ENCODE measurements at regions not wholly inside any gene's neighbourhood (a gene's known extent, or its start where the extent isn't known, plus 50 kb on each side); places are given as distances from the start of the nearest gene placed in this dataset.

DNA sequence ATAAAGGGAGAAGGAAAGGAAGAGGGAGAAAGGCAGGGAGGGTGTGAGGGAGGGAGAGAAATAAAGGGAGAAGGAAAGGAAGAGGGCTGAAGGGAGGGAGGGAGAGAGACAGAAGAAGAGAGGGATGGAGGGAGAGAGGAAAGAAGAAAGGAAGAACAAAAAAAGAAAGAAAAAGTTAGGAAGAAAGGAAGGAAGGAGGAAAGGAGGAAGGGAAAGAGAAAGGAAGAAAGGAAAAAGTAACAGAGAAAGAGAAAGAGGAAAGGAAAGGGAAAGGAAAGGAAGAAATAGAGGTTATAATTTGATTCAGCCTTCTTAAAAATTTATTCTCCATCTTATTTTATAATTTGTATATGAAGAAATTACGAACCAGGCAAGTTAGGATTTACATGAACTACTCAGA, 836.6 kb upstream of the C9orf72 start:
- peak; percentile 94 for TF ChIP-seq PRDM1 (tag by site-specific recombination; IDR thresholded peaks at IDR 0.05)
- TF ChIP-seq, protein P1, sequence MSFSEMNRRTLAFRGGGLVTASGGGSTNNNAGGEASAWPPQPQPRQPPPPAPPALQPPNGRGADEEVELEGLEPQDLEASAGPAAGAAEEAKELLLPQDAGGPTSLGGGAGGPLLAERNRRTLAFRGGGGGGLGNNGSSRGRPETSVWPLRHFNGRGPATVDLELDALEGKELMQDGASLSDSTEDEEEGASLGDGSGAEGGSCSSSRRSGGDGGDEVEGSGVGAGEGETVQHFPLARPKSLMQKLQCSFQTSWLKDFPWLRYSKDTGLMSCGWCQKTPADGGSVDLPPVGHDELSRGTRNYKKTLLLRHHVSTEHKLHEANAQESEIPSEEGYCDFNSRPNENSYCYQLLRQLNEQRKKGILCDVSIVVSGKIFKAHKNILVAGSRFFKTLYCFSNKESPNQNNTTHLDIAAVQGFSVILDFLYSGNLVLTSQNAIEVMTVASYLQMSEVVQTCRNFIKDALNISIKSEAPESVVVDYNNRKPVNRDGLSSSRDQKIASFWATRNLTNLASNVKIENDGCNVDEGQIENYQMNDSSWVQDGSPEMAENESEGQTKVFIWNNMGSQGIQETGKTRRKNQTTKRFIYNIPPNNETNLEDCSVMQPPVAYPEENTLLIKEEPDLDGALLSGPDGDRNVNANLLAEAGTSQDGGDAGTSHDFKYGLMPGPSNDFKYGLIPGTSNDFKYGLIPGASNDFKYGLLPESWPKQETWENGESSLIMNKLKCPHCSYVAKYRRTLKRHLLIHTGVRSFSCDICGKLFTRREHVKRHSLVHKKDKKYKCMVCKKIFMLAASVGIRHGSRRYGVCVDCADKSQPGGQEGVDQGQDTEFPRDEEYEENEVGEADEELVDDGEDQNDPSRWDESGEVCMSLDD (tag by site-specific recombination; IDR thresholded peaks at IDR 0.05): no peak
- Histone ChIP-seq H3K4me3 (ENCODE audit: low read depth, low read length) (no peak overlapping the region), H3K36me3 (ENCODE audit: control insufficient read depth in 2 of 2, insufficient read depth in 1 of 2, low read length in 2 of 2) (no peaks in the 10 kb centered on the region), H3K9me3 (ENCODE audit: control insufficient read depth, insufficient read depth, low read depth, low read length) (no peaks in the 10 kb centered on the region), H3K4me1 (ENCODE audit: control insufficient read depth, insufficient read depth, low read length) (no peaks in the 10 kb centered on the region), H3K27ac (ENCODE audit: extremely low read depth, low read depth, low read length) (no peak overlapping the region)
- ChIA-PET CTCF (interaction anchor here (0.6 kb wide), 1 partner anchor 28 kb away, joined by 4 read pairs; no protein-coding TSS in a partner anchor), POLR2A (no interaction called here)

DNA sequence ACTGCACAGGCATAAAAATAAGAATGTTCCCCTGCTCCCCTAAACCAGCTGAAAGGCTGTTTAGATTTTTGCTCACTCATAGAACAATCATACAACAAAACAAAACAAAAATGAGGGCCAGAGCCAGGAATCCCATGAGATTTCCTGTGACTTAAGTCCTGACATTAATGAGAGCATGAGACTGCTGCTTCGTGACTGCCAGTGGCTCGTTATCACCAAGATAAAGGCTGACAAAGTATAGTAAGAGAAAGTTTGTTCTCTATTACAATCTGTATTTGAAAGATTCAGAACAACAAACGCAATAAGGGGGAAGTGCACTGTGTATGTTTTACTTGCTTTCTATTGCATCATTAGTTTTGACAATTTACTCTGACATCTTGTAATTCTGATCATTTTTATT, 837.1 kb upstream of the C9orf72 start:
- no peak overlapping the region for H3K4me3 ChIP-seq (ENCODE audit: low read depth, low read length)
- POLR2A ChIA-PET: no interaction called here
- no peaks in the 10 kb centered on the region for H3K36me3 ChIP-seq (ENCODE audit: control insufficient read depth in 2 of 2, insufficient read depth in 1 of 2, low read length in 2 of 2)
- no peaks in the 10 kb centered on the region for H3K9me3 ChIP-seq (ENCODE audit: control insufficient read depth, insufficient read depth, low read depth, low read length)
- CTCF ChIA-PET: no interaction called here
- TF ChIP-seq ZNF426 (tag by site-specific recombination; IDR thresholded peaks at IDR 0.05): no peak
- no peak for TF ChIP-seq ZNF292 (tag by site-specific recombination; IDR thresholded peaks at IDR 0.05; ENCODE audit: borderline replicate concordance, low read depth)
- TF ChIP-seq ZBTB7A (tag by site-specific recombination; IDR thresholded peaks at IDR 0.05; ENCODE audit: low read depth): no peak
- TF ChIP-seq ZNF223 (tag by site-specific recombination; IDR thresholded peaks at IDR 0.05): no peak
- TF ChIP-seq, protein P2, sequence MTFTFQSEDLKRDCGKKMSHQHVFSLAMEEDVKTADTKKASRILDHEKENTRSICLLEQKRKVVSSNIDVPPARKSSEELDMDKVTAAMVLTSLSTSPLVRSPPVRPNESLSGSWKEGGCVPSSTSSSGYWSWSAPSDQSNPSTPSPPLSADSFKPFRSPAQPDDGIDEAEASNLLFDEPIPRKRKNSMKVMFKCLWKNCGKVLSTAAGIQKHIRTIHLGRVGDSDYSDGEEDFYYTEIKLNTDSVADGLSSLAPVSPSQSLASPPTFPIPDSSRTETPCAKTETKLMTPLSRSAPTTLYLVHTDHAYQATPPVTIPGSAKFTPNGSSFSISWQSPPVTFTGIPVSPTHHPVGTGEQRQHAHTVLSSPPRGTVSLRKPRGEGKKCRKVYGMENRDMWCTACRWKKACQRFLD (tag by site-specific recombination; IDR thresholded peaks at IDR 0.05): no peak
- no peak for TF ChIP-seq ZNF184 (tag by site-specific recombination; IDR thresholded peaks at IDR 0.05)
- TF ChIP-seq GLIS2 (tag by site-specific recombination; IDR thresholded peaks at IDR 0.05): no peak
- TF ChIP-seq ZBTB48 (tag by site-specific recombination; IDR thresholded peaks at IDR 0.05): no peak
- TF ChIP-seq, protein P3, sequence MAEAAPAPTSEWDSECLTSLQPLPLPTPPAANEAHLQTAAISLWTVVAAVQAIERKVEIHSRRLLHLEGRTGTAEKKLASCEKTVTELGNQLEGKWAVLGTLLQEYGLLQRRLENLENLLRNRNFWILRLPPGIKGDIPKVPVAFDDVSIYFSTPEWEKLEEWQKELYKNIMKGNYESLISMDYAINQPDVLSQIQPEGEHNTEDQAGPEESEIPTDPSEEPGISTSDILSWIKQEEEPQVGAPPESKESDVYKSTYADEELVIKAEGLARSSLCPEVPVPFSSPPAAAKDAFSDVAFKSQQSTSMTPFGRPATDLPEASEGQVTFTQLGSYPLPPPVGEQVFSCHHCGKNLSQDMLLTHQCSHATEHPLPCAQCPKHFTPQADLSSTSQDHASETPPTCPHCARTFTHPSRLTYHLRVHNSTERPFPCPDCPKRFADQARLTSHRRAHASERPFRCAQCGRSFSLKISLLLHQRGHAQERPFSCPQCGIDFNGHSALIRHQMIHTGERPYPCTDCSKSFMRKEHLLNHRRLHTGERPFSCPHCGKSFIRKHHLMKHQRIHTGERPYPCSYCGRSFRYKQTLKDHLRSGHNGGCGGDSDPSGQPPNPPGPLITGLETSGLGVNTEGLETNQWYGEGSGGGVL (tag by site-specific recombination; IDR thresholded peaks at IDR 0.05): no peak
- no peak for TF ChIP-seq ZNF660 (tag by site-specific recombination; IDR thresholded peaks at IDR 0.05)
- TF ChIP-seq, protein P4, sequence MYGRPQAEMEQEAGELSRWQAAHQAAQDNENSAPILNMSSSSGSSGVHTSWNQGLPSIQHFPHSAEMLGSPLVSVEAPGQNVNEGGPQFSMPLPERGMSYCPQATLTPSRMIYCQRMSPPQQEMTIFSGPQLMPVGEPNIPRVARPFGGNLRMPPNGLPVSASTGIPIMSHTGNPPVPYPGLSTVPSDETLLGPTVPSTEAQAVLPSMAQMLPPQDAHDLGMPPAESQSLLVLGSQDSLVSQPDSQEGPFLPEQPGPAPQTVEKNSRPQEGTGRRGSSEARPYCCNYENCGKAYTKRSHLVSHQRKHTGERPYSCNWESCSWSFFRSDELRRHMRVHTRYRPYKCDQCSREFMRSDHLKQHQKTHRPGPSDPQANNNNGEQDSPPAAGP (tag by site-specific recombination; IDR thresholded peaks at IDR 0.05): no peak
- no peak for TF ChIP-seq ZNF510 (tag by site-specific recombination; IDR thresholded peaks at IDR 0.05; ENCODE audit: insufficient replicate concordance)
- TF ChIP-seq ZNF792 (tag by site-specific recombination; IDR thresholded peaks at IDR 0.05): no peak
- no peak overlapping the region for H3K27ac ChIP-seq (ENCODE audit: extremely low read depth, low read depth, low read length)
- H3K4me1 ChIP-seq (ENCODE audit: control insufficient read depth, insufficient read depth, low read length): no peaks in the 10 kb centered on the region

DNA sequence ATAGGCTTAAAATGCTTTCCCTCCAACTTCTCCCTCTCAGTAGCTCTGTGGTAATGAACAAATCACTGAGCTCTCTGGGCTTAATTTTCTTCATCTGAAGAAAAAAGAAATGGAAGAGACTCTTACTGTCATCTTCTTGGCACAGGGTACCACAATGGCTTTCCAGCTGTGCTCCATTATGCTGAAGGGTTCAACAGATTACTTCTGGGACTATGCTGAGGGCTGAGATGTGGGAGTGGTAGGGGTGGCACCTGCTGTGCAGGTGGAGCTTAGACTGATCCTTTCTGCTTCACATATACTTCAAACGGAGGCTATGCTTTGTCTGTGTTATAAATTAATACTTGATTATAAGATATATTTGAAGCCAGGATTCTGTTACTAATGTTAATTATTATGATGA, 840.2 kb upstream of the C9orf72 start:
- ChIA-PET CTCF (interaction anchor here (0.6 kb wide), 1 partner anchor 9 kb away, joined by 3 read pairs; no protein-coding TSS in a partner anchor), POLR2A (no interaction called here)
- no peaks in the 10 kb centered on the region for H3K4me1 ChIP-seq (ENCODE audit: control insufficient read depth, insufficient read depth, low read length)
- no peak overlapping the region for H3K27ac ChIP-seq (ENCODE audit: extremely low read depth, low read depth, low read length)
- no peaks in the 10 kb centered on the region for H3K9me3 ChIP-seq (ENCODE audit: control insufficient read depth, insufficient read depth, low read depth, low read length)
- H3K4me3 ChIP-seq (ENCODE audit: low read depth, low read length): no peak overlapping the region
- H3K36me3 ChIP-seq (ENCODE audit: control insufficient read depth in 2 of 2, insufficient read depth in 1 of 2, low read length in 2 of 2): no peaks in the 10 kb centered on the region
- TF ChIP-seq ZNF248 (tag by site-specific recombination; IDR thresholded peaks at IDR 0.05): no peak
- TF ChIP-seq ZBTB7A (tag by site-specific recombination; IDR thresholded peaks at IDR 0.05; ENCODE audit: low read depth): no peak
- TF ChIP-seq, protein P5, sequence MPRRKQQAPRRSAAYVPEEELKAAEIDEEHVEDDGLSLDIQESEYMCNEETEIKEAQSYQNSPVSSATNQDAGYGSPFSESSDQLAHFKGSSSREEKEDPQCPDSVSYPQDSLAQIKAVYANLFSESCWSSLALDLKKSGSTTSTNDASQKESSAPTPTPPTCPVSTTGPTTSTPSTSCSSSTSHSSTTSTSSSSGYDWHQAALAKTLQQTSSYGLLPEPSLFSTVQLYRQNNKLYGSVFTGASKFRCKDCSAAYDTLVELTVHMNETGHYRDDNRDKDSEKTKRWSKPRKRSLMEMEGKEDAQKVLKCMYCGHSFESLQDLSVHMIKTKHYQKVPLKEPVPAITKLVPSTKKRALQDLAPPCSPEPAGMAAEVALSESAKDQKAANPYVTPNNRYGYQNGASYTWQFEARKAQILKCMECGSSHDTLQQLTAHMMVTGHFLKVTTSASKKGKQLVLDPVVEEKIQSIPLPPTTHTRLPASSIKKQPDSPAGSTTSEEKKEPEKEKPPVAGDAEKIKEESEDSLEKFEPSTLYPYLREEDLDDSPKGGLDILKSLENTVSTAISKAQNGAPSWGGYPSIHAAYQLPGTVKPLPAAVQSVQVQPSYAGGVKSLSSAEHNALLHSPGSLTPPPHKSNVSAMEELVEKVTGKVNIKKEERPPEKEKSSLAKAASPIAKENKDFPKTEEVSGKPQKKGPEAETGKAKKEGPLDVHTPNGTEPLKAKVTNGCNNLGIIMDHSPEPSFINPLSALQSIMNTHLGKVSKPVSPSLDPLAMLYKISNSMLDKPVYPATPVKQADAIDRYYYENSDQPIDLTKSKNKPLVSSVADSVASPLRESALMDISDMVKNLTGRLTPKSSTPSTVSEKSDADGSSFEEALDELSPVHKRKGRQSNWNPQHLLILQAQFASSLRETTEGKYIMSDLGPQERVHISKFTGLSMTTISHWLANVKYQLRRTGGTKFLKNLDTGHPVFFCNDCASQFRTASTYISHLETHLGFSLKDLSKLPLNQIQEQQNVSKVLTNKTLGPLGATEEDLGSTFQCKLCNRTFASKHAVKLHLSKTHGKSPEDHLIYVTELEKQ (tag by site-specific recombination; IDR thresholded peaks at IDR 0.05; ENCODE audit: borderline replicate concordance): no peak
- no peak for TF ChIP-seq ZFP3 (tag by site-specific recombination; IDR thresholded peaks at IDR 0.05; ENCODE audit: low read depth)
- TF ChIP-seq, protein P6, sequence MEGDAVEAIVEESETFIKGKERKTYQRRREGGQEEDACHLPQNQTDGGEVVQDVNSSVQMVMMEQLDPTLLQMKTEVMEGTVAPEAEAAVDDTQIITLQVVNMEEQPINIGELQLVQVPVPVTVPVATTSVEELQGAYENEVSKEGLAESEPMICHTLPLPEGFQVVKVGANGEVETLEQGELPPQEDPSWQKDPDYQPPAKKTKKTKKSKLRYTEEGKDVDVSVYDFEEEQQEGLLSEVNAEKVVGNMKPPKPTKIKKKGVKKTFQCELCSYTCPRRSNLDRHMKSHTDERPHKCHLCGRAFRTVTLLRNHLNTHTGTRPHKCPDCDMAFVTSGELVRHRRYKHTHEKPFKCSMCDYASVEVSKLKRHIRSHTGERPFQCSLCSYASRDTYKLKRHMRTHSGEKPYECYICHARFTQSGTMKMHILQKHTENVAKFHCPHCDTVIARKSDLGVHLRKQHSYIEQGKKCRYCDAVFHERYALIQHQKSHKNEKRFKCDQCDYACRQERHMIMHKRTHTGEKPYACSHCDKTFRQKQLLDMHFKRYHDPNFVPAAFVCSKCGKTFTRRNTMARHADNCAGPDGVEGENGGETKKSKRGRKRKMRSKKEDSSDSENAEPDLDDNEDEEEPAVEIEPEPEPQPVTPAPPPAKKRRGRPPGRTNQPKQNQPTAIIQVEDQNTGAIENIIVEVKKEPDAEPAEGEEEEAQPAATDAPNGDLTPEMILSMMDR (tag by site-specific recombination; IDR thresholded peaks at IDR 0.05): no peak

Measured in HEK293 (cell line).